H9 (cell line): ENCODE measurements at regions not wholly inside any gene's neighbourhood (a gene's known extent, or its start where the extent isn't known, plus 50 kb on each side); places are given as distances from the start of the nearest gene placed in this dataset.

Experiments
- DNase-seq: peaks from one replicate; pipeline ENCODE4 v3.0.0-alpha.2; 2017
- H2AFZ ChIP-seq: one replicate; pipeline ENCODE4 v1.6.1; 2013; ENCODE audit warnings: mild to moderate bottlenecking, low read length, control low read depth, moderate library complexity
- H2AK5ac ChIP-seq: 2 replicates; pipeline ENCODE4 v1.6.1; 2013; ENCODE audit warnings: low read length, control low read depth, mixed read lengths; ENCODE audit not compliant: insufficient read length
- H2BK120ac ChIP-seq: one replicate; pipeline ENCODE4 v1.6.1; 2013; ENCODE audit warnings: low read depth, mild to moderate bottlenecking, low read length, control low read depth, inconsistent platforms; ENCODE audit not compliant: poor library complexity, severe bottlenecking
- H2BK12ac ChIP-seq: 2 replicates; pipeline ENCODE4 v1.6.1; 2013; ENCODE audit warnings: low read length, control low read depth, mixed read lengths, low read depth; ENCODE audit not compliant: insufficient read length
- H2BK15ac ChIP-seq: 2 replicates; pipeline ENCODE4 v1.6.1; 2013; ENCODE audit warnings: low read depth, low read length, control low read depth
- H2BK20ac ChIP-seq: one replicate; pipeline ENCODE4 v1.6.1; 2013; ENCODE audit warnings: low read depth, mild to moderate bottlenecking, low read length, control low read depth, inconsistent platforms; ENCODE audit not compliant: poor library complexity, severe bottlenecking
- H2BK5ac ChIP-seq: 2 replicates; pipeline ENCODE4 v1.6.1; 2013; ENCODE audit warnings: low read length, control low read depth, mixed read lengths; ENCODE audit not compliant: insufficient read length
- H3K14ac ChIP-seq: 2 replicates; pipeline ENCODE4 v1.6.1; 2013; ENCODE audit warnings: low read length, control low read depth; ENCODE audit not compliant: insufficient read depth
- H3K18ac ChIP-seq: 2 replicates; pipeline ENCODE4 v1.6.1; 2013; ENCODE audit warnings: low read depth, mild to moderate bottlenecking, mixed read lengths, low read length, control low read depth; ENCODE audit not compliant: insufficient read length
- H3K23ac ChIP-seq: 2 replicates; pipeline ENCODE4 v1.6.1; 2013; ENCODE audit warnings: low read length, control low read depth, mixed read lengths, low read depth; ENCODE audit not compliant: insufficient read length
- H3K23me2 ChIP-seq: 2 replicates; pipeline ENCODE4 v1.6.1; 2013; ENCODE audit warnings: low read depth, mild to moderate bottlenecking, mixed read lengths, low read length, control low read depth; ENCODE audit not compliant: insufficient read length, poor library complexity, severe bottlenecking
- H3K27ac ChIP-seq: 2 replicates; pipeline ENCODE4 v1.5.1; 2013; ENCODE audit warnings: low read length, control low read depth, mixed read lengths, low read depth; ENCODE audit not compliant: insufficient read length
- H3K27me3 ChIP-seq: 2 replicates; pipeline ENCODE4 v1.6.1; 2013; ENCODE audit warnings: low read length, control low read depth, inconsistent platforms; ENCODE audit not compliant: insufficient read depth
- H3K4ac ChIP-seq: 2 replicates; pipeline ENCODE4 v1.6.1; 2013; ENCODE audit warnings: low read depth, mild to moderate bottlenecking, control low read depth, inconsistent platforms, low read length, moderate library complexity
- H3K4me1 ChIP-seq: 2 replicates; pipeline ENCODE4 v1.6.1; 2013; ENCODE audit warnings: low read length, control low read depth, inconsistent platforms; ENCODE audit not compliant: insufficient read depth
- H3K4me2 ChIP-seq: 2 replicates; pipeline ENCODE4 v1.6.1; 2013; ENCODE audit warnings: low read length, control low read depth, mixed read lengths; ENCODE audit not compliant: insufficient read length, insufficient read depth
- H3K56ac ChIP-seq: 2 replicates; pipeline ENCODE4 v1.6.1; 2013; ENCODE audit warnings: low read depth, mild to moderate bottlenecking, mixed read lengths, low read length, control low read depth; ENCODE audit not compliant: insufficient read length
- H3K79me1 ChIP-seq: 2 replicates; pipeline ENCODE4 v1.6.1; 2013; ENCODE audit warnings: low read depth, mild to moderate bottlenecking, moderate library complexity, low read length, control low read depth, inconsistent platforms; ENCODE audit not compliant: insufficient read depth, poor library complexity, severe bottlenecking
- H3K79me2 ChIP-seq: 2 replicates; pipeline ENCODE4 v1.6.1; 2013; ENCODE audit warnings: low read length, control low read depth, inconsistent platforms; ENCODE audit not compliant: insufficient read depth
- H3K9ac ChIP-seq: 2 replicates; pipeline ENCODE4 v1.6.1; 2013; ENCODE audit warnings: low read length, control low read depth, mixed read lengths; ENCODE audit not compliant: insufficient read length; ENCODE audit errors: extremely low read depth
- H3K9me3 ChIP-seq: one replicate; pipeline ENCODE4 v1.6.1; 2013; ENCODE audit warnings: low read depth, low read length, inconsistent platforms; ENCODE audit not compliant: control insufficient read depth
- H3T11ph ChIP-seq: one replicate; pipeline ENCODE4 v1.6.1; 2013; ENCODE audit warnings: mild to moderate bottlenecking, low read length, control low read depth, inconsistent platforms
- H4K20me1 ChIP-seq: one replicate; pipeline ENCODE4 v1.6.1; 2013; ENCODE audit not compliant: control insufficient read depth, insufficient read length, insufficient read depth
- H4K5ac ChIP-seq: 2 replicates; pipeline ENCODE4 v1.6.1; 2013; ENCODE audit warnings: low read depth, mild to moderate bottlenecking, mixed read lengths, low read length, control low read depth; ENCODE audit not compliant: insufficient read length
- H4K8ac ChIP-seq: replicated peaks from 2 replicates; pipeline ENCODE4 v1.6.1; 2013; ENCODE audit warnings: low read length, control low read depth, mixed read lengths, low read depth; ENCODE audit not compliant: insufficient read length
- H4K91ac ChIP-seq: 2 replicates; pipeline ENCODE4 v1.6.1; 2013; ENCODE audit warnings: low read depth, mild to moderate bottlenecking, moderate library complexity, mixed read lengths, low read length, control low read depth; ENCODE audit not compliant: insufficient read length
- H3K27ac Mint-ChIP-seq, 3 experiments: 2 replicates in 2 of 3; 3 replicates in 1 of 3; pipeline ENCODE4 v1.8.0; 2020 to 2021; ENCODE audit warnings: mixed read lengths in 3 of 3, mild to moderate bottlenecking in 1 of 3, moderate library complexity in 1 of 3
- H3K27me3 Mint-ChIP-seq: 2 replicates; pipeline ENCODE4 v1.8.0; 2021; ENCODE audit warnings: low read depth, mild to moderate bottlenecking, moderate library complexity, mixed read lengths
- H3K36me3 Mint-ChIP-seq, 3 experiments: 2 replicates in 2 of 3; 3 replicates in 1 of 3; pipeline ENCODE4 v1.8.0; 2020 to 2021; ENCODE audit warnings: low read depth in 3 of 3, mixed read lengths in 3 of 3; ENCODE audit not compliant: insufficient read depth in 1 of 3
- H3K4me1 Mint-ChIP-seq, 2 experiments: 2 replicates each; pipeline ENCODE4 v1.8.0; 2020; ENCODE audit warnings: mixed read lengths in 2 of 2
- H3K4me3 Mint-ChIP-seq, 2 experiments: 2 replicates in 1 of 2; 3 replicates in 1 of 2; pipeline ENCODE4 v1.8.0; 2020 to 2021; ENCODE audit warnings: mild to moderate bottlenecking in 2 of 2, mixed read lengths in 2 of 2, moderate library complexity in 1 of 2
- H3K9me3 Mint-ChIP-seq, 2 experiments: 2 replicates in 1 of 2; 3 replicates in 1 of 2; pipeline ENCODE4 v1.8.0; 2020; ENCODE audit warnings: mild to moderate bottlenecking in 2 of 2, mixed read lengths in 2 of 2, moderate library complexity in 1 of 2
- WGBS: extraction: QIAGEN DNeasy Blood & Tissue Kit; methylation state at CpG from one replicate; pipeline ENCODE4 v1.1.7; 2013; ENCODE audit warnings: missing lambda C conversion rate, low lambda C conversion rate, mixed read lengths; ENCODE audit not compliant: insufficient read length; ENCODE audit errors: extremely low coverage; 5-methylcytosine and 5-hydroxymethylcytosine counted together
- TF ChIP-seq, protein P1 (sequence below): fragments of 200-600 bp; sonication (generic); conservative IDR thresholded peaks from 3 replicates; pipeline ENCODE4 v1.8.0; 2021; ENCODE audit warnings: antibody characterized with exemption, mild to moderate bottlenecking

DNA sequence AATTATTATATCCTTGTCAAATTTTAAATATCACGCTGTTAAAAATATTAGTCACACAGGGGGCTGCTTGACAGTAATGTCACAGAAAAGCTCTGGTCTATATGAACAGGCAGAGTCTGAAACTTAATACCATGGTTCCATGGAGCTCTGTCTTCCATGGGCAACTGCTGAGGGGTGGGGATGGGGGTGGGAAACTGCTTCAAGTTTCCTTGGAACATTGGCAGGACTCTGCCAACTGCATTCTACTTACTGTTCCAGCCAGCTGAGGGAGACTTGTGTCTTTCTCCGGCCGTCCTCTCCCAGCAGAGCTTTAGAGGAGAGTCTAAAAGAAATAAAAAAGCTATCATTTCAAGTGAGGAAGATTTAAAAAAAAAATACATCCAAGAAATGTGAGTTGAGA is 348.7 kb downstream of the ZIC1 start:
- Histone ChIP-seq H3K4me2 (no peak overlapping the region), H3K4ac (no peak overlapping the region), H3K14ac (no peak overlapping the region), H4K8ac (no peak overlapping the region), H3K79me2 (no peaks in the 10 kb centered on the region; the same call in 1 of the 2 replicates), H3K79me1 (no peaks in the 10 kb centered on the region), H2AFZ (no peak overlapping the region), H3K9ac (no peak overlapping the region), H4K5ac (no peak overlapping the region), H3K27ac (no peak overlapping the region), H3T11ph (no peak overlapping the region), H2AK5ac (no peak overlapping the region), H2BK15ac (no peak overlapping the region), H3K23me2 (no peaks in the 10 kb centered on the region), H3K4me1 (no peaks in the 10 kb centered on the region), H3K18ac (no peak overlapping the region), H4K20me1 (no peaks in the 10 kb centered on the region), H3K23ac (no peak overlapping the region), H2BK120ac (no peak overlapping the region), H3K56ac (no peak overlapping the region), H2BK20ac (no peak overlapping the region), H2BK12ac (no peak overlapping the region), H3K27me3 (no peaks in the 10 kb centered on the region), H4K91ac (no peak overlapping the region), H2BK5ac (no peak overlapping the region), H3K9me3 (no peaks in the 10 kb centered on the region)
- H3K36me3 Mint-ChIP-seq, result no peaks in the 10 kb centered on the region
- H3K27me3 Mint-ChIP-seq, result no peaks in the 10 kb centered on the region
- no peaks in the 10 kb centered on the region for H3K9me3 Mint-ChIP-seq
- no peaks in the 10 kb centered on the region for H3K4me1 Mint-ChIP-seq
- no CpG with 5 or more reads among the region's 3 CpGs for WGBS
- TF ChIP-seq, protein P1, sequence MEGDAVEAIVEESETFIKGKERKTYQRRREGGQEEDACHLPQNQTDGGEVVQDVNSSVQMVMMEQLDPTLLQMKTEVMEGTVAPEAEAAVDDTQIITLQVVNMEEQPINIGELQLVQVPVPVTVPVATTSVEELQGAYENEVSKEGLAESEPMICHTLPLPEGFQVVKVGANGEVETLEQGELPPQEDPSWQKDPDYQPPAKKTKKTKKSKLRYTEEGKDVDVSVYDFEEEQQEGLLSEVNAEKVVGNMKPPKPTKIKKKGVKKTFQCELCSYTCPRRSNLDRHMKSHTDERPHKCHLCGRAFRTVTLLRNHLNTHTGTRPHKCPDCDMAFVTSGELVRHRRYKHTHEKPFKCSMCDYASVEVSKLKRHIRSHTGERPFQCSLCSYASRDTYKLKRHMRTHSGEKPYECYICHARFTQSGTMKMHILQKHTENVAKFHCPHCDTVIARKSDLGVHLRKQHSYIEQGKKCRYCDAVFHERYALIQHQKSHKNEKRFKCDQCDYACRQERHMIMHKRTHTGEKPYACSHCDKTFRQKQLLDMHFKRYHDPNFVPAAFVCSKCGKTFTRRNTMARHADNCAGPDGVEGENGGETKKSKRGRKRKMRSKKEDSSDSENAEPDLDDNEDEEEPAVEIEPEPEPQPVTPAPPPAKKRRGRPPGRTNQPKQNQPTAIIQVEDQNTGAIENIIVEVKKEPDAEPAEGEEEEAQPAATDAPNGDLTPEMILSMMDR, result no peak
- DNase-seq, result no peak
- H3K4me3 Mint-ChIP-seq, result no peak overlapping the region
- no peak overlapping the region; a peak in 1 of 7 replicates for H3K27ac Mint-ChIP-seq
